Vagina (tissue), 2 donors: ENCODE measurements at regions not wholly inside any gene's neighbourhood (a gene's known extent, or its start where the extent isn't known, plus 50 kb on each side); places are given as distances from the start of the nearest gene placed in this dataset.
"Not testable (repeated sequence)": the region's sequence is repeated elsewhere in the genome, so short reads cannot be mapped to it uniquely, and the experiment has no call there.

Experiments used
- DNase-seq, 2 donors: peaks; one replicate each; pipeline ENCODE4 v3.0.0-alpha.2; 2017; ENCODE audit errors: extremely low spot score in 2 of 2
- H3K27ac ChIP-seq: fragments of 200-600 bp; sonication (generic); one replicate; pipeline ENCODE4 v1.5.1; 2019
- H3K27me3 ChIP-seq: fragments of 200-600 bp; sonication (generic); one replicate; pipeline ENCODE4 v1.5.1; 2019
- H3K36me3 ChIP-seq, 2 donors: fragments of 200-600 bp; sonication (generic); one replicate each; pipeline ENCODE4 v1.5.1; 2017 to 2019
- H3K4me1 ChIP-seq: fragments of 200-600 bp; sonication (generic); one replicate; pipeline ENCODE4 v1.5.1; 2019
- H3K4me3 ChIP-seq, 2 donors: fragments of 200-600 bp; sonication (generic); 1 replicate in 1 of 2; 2 replicates in 1 of 2; pipeline ENCODE4 v1.5.1; 2016 to 2019
- H3K9me3 ChIP-seq: fragments of 200-600 bp; sonication (generic); one replicate; pipeline ENCODE4 v1.5.1; 2019
- CTCF ChIP-seq, 3 experiments: fragments of 450-650 bp in 2 of 3; fragments of 200-600 bp in 1 of 3; sonication (generic) in 1 of 3; IDR thresholded peaks; one replicate each; pipeline ENCODE4 v1.5.1; 2017 to 2019; ENCODE audit warnings: antibody characterized with exemption in 3 of 3, mild to moderate bottlenecking in 2 of 3, moderate library complexity in 2 of 3
- POLR2A ChIP-seq, 2 donors: fragments of 450-650 bp; IDR thresholded peaks; one replicate each; pipeline ENCODE4 v1.6.1; 2017; ENCODE audit warnings: antibody characterized with exemption in 2 of 2, mild to moderate bottlenecking in 2 of 2, moderate library complexity in 2 of 2
- POLR2AphosphoS5 ChIP-seq, 2 donors: sonication (generic); formaldehyde crosslinking; IDR thresholded peaks; one replicate each; pipeline ENCODE4 v1.9.0; 2017; ENCODE audit warnings: antibody characterized with exemption in 2 of 2, mild to moderate bottlenecking in 2 of 2, low read depth in 1 of 2; ENCODE audit not compliant: insufficient read depth in 1 of 2
- intact Hi-C: fragments of 100-400 bp; cut with DNase I; formaldehyde crosslinking; loops from one replicate; pipeline ENCODE4 v1.15.1; 2023

GRCh38 chr14:23883684-23884540 lies 69.7 kb upstream of the DHRS4 start:
- Histone ChIP-seq H3K36me3 (no peaks in the 10 kb centered on the region), H3K4me3 (no peak overlapping the region), H3K4me1 (no peaks in the 10 kb centered on the region), H3K27me3 (no peaks in the 10 kb centered on the region), H3K27ac (no peak overlapping the region), H3K9me3 (no peaks in the 10 kb centered on the region)
- intact Hi-C loops = no loop called here
- DNase-seq = no peak
- TF ChIP-seq CTCF (IDR thresholded peaks at IDR 0.05) (no peak), POLR2A (IDR thresholded peaks at IDR 0.05) (no peak), POLR2AphosphoS5 (IDR thresholded peaks at IDR 0.05; ENCODE audit: insufficient read depth in 1 of 2, low read depth in 1 of 2) (no peak)

DNA sequence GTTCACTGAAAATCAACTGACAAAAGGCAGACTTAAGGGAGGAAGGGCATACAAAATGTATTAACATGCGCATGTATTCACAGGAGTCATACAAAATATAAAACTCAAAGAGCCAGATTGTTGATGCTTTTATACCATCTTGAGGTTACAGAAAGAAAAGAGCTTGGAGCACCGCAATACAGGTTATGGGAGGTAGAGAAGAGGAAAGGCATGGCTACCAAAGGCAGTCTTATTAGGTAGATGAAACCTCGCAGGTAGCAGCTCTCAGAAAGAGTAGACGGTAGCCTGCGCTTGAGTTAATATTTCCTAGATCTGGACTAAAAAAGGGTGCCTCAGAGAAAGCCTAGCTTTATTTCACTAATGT lies 69.0 kb upstream of the DHRS4 start:
- H3K9me3 ChIP-seq = no peaks in the 10 kb centered on the region
- no peaks in the 10 kb centered on the region for H3K4me1 ChIP-seq
- H3K27ac ChIP-seq = no peak overlapping the region
- H3K27me3 ChIP-seq = no peaks in the 10 kb centered on the region
- no peaks in the 10 kb centered on the region for H3K36me3 ChIP-seq
- intact Hi-C loops = no loop called here
- DNase-seq = no peak
- TF ChIP-seq POLR2A (IDR thresholded peaks at IDR 0.05) = no peak
- TF ChIP-seq CTCF (IDR thresholded peaks at IDR 0.05) = no peak
- TF ChIP-seq POLR2AphosphoS5 (IDR thresholded peaks at IDR 0.05; ENCODE audit: insufficient read depth in 1 of 2, low read depth in 1 of 2) = no peak
- H3K4me3 ChIP-seq = no peak overlapping the region

DNA sequence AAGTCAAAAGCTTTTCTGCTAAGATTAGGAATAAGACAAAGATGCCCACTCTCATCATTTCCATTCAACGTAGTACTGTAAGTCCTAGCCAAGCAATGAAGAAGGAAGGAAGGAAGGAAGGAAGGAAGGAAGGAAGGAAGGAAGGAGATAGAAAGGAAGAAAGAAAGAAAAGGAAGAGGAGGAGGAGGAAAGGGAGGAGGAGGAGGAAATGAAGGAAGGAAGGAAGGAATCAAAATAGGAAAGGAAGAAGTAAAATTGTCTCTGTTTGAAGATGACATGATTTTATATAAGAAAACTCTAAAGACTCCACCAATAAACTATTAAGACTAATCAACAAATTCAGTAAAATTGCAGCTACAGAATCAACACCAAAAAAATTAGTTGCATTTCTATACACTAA lies 66.0 kb upstream of the DHRS4 start:
- TF ChIP-seq CTCF (IDR thresholded peaks at IDR 0.05) = no peak
- TF ChIP-seq POLR2A (IDR thresholded peaks at IDR 0.05) = no peak
- no peak for TF ChIP-seq POLR2AphosphoS5 (IDR thresholded peaks at IDR 0.05; ENCODE audit: insufficient read depth in 1 of 2, low read depth in 1 of 2)
- Histone ChIP-seq H3K27me3 (no peaks in the 10 kb centered on the region), H3K9me3 (no peaks in the 10 kb centered on the region), H3K27ac (no peak overlapping the region), H3K4me1 (no peaks in the 10 kb centered on the region), H3K4me3 (no peak overlapping the region), H3K36me3 (no peaks in the 10 kb centered on the region)
- DNase-seq = no peak
- intact Hi-C loops = no loop called here

DNA sequence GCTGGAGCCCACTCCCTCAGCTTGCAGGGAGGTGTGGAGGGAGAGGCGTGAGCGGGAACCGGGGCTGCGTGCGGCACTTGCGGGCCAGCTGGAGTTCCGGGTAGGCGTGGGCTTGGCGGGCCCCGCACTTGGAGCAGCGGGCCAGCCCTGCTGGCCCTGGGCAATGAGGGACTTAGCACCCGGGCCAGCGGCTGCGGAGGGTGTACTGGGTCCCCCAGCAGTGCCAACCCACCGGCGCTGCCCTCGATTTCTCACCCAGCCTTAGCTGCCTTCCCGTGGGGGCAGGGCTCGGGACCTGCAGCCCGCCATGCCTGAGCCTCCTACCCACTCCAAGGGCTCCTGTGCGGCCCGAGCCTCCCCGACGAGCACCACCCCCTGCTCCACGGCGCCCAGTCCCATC lies 61.9 kb upstream of the DHRS4 start:
- H3K9me3 ChIP-seq, H3K4me3 ChIP-seq, H3K4me1 ChIP-seq, H3K27ac ChIP-seq, DNase-seq, H3K36me3 ChIP-seq, intact Hi-C loops, H3K27me3 ChIP-seq: not testable (repeated sequence)

DNA sequence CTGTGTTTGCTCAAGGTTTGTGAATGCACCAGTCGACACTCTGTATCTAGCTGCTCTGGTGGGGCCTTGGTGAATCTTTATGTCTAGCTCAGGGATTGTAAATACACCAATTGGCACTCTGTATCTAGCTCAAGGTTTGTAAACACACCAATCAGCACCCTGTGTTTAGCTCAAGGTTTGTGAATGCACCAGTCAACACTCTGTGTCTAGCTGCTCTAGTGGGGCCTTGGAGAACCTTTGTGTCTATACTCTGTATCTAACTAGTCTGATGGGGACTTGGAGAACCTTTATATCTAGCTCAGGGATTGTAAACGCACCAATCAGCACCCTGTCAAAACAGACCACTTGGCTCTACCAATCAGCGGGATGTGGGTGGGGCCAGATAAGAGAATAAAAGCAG lies 61.3 kb upstream of the DHRS4 start:
- H3K9me3 ChIP-seq, intact Hi-C loops, H3K4me1 ChIP-seq: not testable (repeated sequence)

GRCh38 chr14:23894362-23895052 lies 59.1 kb upstream of the DHRS4 start:
- Histone ChIP-seq H3K27me3 (no peaks in the 10 kb centered on the region), H3K4me3 (no peak overlapping the region), H3K4me1 (no peaks in the 10 kb centered on the region), H3K36me3 (no peaks in the 10 kb centered on the region), H3K27ac (no peak overlapping the region), H3K9me3 (no peaks in the 10 kb centered on the region)
- no peak for TF ChIP-seq POLR2AphosphoS5 (IDR thresholded peaks at IDR 0.05; ENCODE audit: insufficient read depth in 1 of 2, low read depth in 1 of 2)
- TF ChIP-seq CTCF (IDR thresholded peaks at IDR 0.05) = no peak
- no peak for TF ChIP-seq POLR2A (IDR thresholded peaks at IDR 0.05)
- intact Hi-C loops = no loop called here
- DNase-seq = no peak

More for the DNA sequence above, 61.3 kb upstream of the DHRS4 start:
- not testable (repeated sequence) for H3K27ac ChIP-seq, H3K4me3 ChIP-seq, DNase-seq, H3K27me3 ChIP-seq, H3K36me3 ChIP-seq
